ENCODE measurements at regions not wholly inside any gene's neighbourhood (a gene's known extent, or its start where the extent isn't known, plus 50 kb on each side); places are given as distances from the start of the nearest gene placed in this dataset.

GRCh38 chr18:39344487-39344886 lies 1778.9 kb upstream of the CELF4 start:
- Histone ChIP-seq H3K9me3 (ENCODE audit: control insufficient read depth, insufficient read depth, low read length) (no peaks in the 10 kb centered on the region), H3K27me3 (ENCODE audit: control insufficient read depth, insufficient read depth, low read length) (no peaks in the 10 kb centered on the region), H3K27ac (ENCODE audit: low read depth, low read length) (no peak overlapping the region), H3K36me3 (ENCODE audit: control insufficient read depth, insufficient read depth, low read length) (no peaks in the 10 kb centered on the region), H3K4me3 (ENCODE audit: low read depth, low read length) (no peak overlapping the region), H3K4me1 (ENCODE audit: control insufficient read depth, insufficient read depth, low read length) (no peaks in the 10 kb centered on the region)
- DNase-seq (ENCODE audit: low read depth in 4 of 6, low spot score in 6 of 6): no peak
- WGBS (ENCODE audit: insufficient coverage): 90% methylated on average over 2 of the region's 5 CpGs

GRCh38 chr18:39341129-39341528 lies 1775.5 kb upstream of the CELF4 start:
- 80% methylated on average over 1 of the region's 2 CpGs for WGBS (ENCODE audit: insufficient coverage)
- H3K4me1 ChIP-seq (ENCODE audit: control insufficient read depth, insufficient read depth, low read length): no peaks in the 10 kb centered on the region

GRCh38 chr18:39340418-39340817 lies 1774.8 kb upstream of the CELF4 start:
- Histone ChIP-seq H3K4me3 (ENCODE audit: low read depth, low read length) (no peak overlapping the region), H3K27ac (ENCODE audit: low read depth, low read length) (no peak overlapping the region), H3K4me1 (ENCODE audit: control insufficient read depth, insufficient read depth, low read length) (no peaks in the 10 kb centered on the region), H3K27me3 (ENCODE audit: control insufficient read depth, insufficient read depth, low read length) (no peaks in the 10 kb centered on the region), H3K9me3 (ENCODE audit: control insufficient read depth, insufficient read depth, low read length) (no peaks in the 10 kb centered on the region), H3K36me3 (ENCODE audit: control insufficient read depth, insufficient read depth, low read length) (no peaks in the 10 kb centered on the region)
- no CpG with 5 or more reads among the region's 1 CpG for WGBS (ENCODE audit: insufficient coverage)
- no peak for DNase-seq (ENCODE audit: low read depth in 4 of 6, low spot score in 6 of 6)

More at GRCh38 chr18:39341129-39341528, 1775.5 kb upstream of the CELF4 start:
- Histone ChIP-seq H3K36me3 (ENCODE audit: control insufficient read depth, insufficient read depth, low read length) (no peaks in the 10 kb centered on the region), H3K27me3 (ENCODE audit: control insufficient read depth, insufficient read depth, low read length) (no peaks in the 10 kb centered on the region), H3K4me3 (ENCODE audit: low read depth, low read length) (no peak overlapping the region), H3K27ac (ENCODE audit: low read depth, low read length) (no peak overlapping the region), H3K9me3 (ENCODE audit: control insufficient read depth, insufficient read depth, low read length) (no peaks in the 10 kb centered on the region)
- peak in 1 of 6 donors; percentile 83 for DNase-seq (ENCODE audit: low read depth in 4 of 6, low spot score in 6 of 6)

- H3K27ac ChIP-seq (ENCODE audit: low read depth, low read length): no peak overlapping the region
- no peaks in the 10 kb centered on the region for H3K36me3 ChIP-seq (ENCODE audit: control insufficient read depth, insufficient read depth, low read length)
- DNase-seq (ENCODE audit: low read depth in 4 of 6, low spot score in 6 of 6): peak in 1 of 6 donors; percentile 21
- H3K4me1 ChIP-seq (ENCODE audit: control insufficient read depth, insufficient read depth, low read length): no peaks in the 10 kb centered on the region
- H3K9me3 ChIP-seq (ENCODE audit: control insufficient read depth, insufficient read depth, low read length): no peaks in the 10 kb centered on the region
- no peak overlapping the region for H3K4me3 ChIP-seq (ENCODE audit: low read depth, low read length)
- no peaks in the 10 kb centered on the region for H3K27me3 ChIP-seq (ENCODE audit: control insufficient read depth, insufficient read depth, low read length)
Observed at GRCh38 chr18:39329496-39330275, 1764.1 kb upstream of the CELF4 start.

- DNase-seq (ENCODE audit: low read depth in 4 of 6, low spot score in 6 of 6): no peak
- WGBS (ENCODE audit: insufficient coverage): no CpG with 5 or more reads among the region's 2 CpGs
- H3K27ac ChIP-seq (ENCODE audit: low read depth, low read length): no peak overlapping the region
Observed at GRCh38 chr18:39326772-39327171, 1761.2 kb upstream of the CELF4 start.

GRCh38 chr18:39325973-39326372 lies 1760.4 kb upstream of the CELF4 start:
- Histone ChIP-seq H3K4me1 (ENCODE audit: control insufficient read depth, insufficient read depth, low read length) (no peaks in the 10 kb centered on the region), H3K9me3 (ENCODE audit: control insufficient read depth, insufficient read depth, low read length) (no peaks in the 10 kb centered on the region), H3K27ac (ENCODE audit: low read depth, low read length) (no peak overlapping the region), H3K36me3 (ENCODE audit: control insufficient read depth, insufficient read depth, low read length) (no peaks in the 10 kb centered on the region), H3K27me3 (ENCODE audit: control insufficient read depth, insufficient read depth, low read length) (no peaks in the 10 kb centered on the region), H3K4me3 (ENCODE audit: low read depth, low read length) (no peak overlapping the region)
- no peak for DNase-seq (ENCODE audit: low read depth in 4 of 6, low spot score in 6 of 6)
- 100% methylated on average over 1 of the region's 1 CpG for WGBS (ENCODE audit: insufficient coverage)

More at GRCh38 chr18:39326772-39327171, 1761.2 kb upstream of the CELF4 start:
- Histone ChIP-seq H3K36me3 (ENCODE audit: control insufficient read depth, insufficient read depth, low read length) (no peaks in the 10 kb centered on the region), H3K4me1 (ENCODE audit: control insufficient read depth, insufficient read depth, low read length) (no peaks in the 10 kb centered on the region), H3K4me3 (ENCODE audit: low read depth, low read length) (no peak overlapping the region), H3K9me3 (ENCODE audit: control insufficient read depth, insufficient read depth, low read length) (no peaks in the 10 kb centered on the region), H3K27me3 (ENCODE audit: control insufficient read depth, insufficient read depth, low read length) (no peaks in the 10 kb centered on the region)

- no peak for DNase-seq (ENCODE audit: low read depth in 4 of 6, low spot score in 6 of 6)
Observed at GRCh38 chr18:39319141-39319540, 1753.5 kb upstream of the CELF4 start.

GRCh38 chr18:39318462-39318861 lies 1752.9 kb upstream of the CELF4 start:
- WGBS (ENCODE audit: insufficient coverage): 83% methylated on average over 1 of the region's 2 CpGs
- no peak for DNase-seq (ENCODE audit: low read depth in 4 of 6, low spot score in 6 of 6)

More at GRCh38 chr18:39319141-39319540, 1753.5 kb upstream of the CELF4 start:
- Histone ChIP-seq H3K9me3 (ENCODE audit: control insufficient read depth, insufficient read depth, low read length) (no peaks in the 10 kb centered on the region), H3K27me3 (ENCODE audit: control insufficient read depth, insufficient read depth, low read length) (no peaks in the 10 kb centered on the region), H3K4me1 (ENCODE audit: control insufficient read depth, insufficient read depth, low read length) (no peaks in the 10 kb centered on the region), H3K4me3 (ENCODE audit: low read depth, low read length) (no peak overlapping the region), H3K36me3 (ENCODE audit: control insufficient read depth, insufficient read depth, low read length) (no peaks in the 10 kb centered on the region), H3K27ac (ENCODE audit: low read depth, low read length) (no peak overlapping the region)

GRCh38 chr18:39318008-39318407 lies 1752.4 kb upstream of the CELF4 start:
- Histone ChIP-seq H3K27me3 (ENCODE audit: control insufficient read depth, insufficient read depth, low read length) (no peaks in the 10 kb centered on the region), H3K9me3 (ENCODE audit: control insufficient read depth, insufficient read depth, low read length) (no peaks in the 10 kb centered on the region), H3K4me3 (ENCODE audit: low read depth, low read length) (no peak overlapping the region), H3K36me3 (ENCODE audit: control insufficient read depth, insufficient read depth, low read length) (no peaks in the 10 kb centered on the region), H3K4me1 (ENCODE audit: control insufficient read depth, insufficient read depth, low read length) (no peaks in the 10 kb centered on the region), H3K27ac (ENCODE audit: low read depth, low read length) (no peak overlapping the region)
- no peak for DNase-seq (ENCODE audit: low read depth in 4 of 6, low spot score in 6 of 6)
- WGBS (ENCODE audit: insufficient coverage): 100% methylated on average over 2 of the region's 3 CpGs

More at GRCh38 chr18:39318462-39318861, 1752.9 kb upstream of the CELF4 start:
- Histone ChIP-seq H3K27me3 (ENCODE audit: control insufficient read depth, insufficient read depth, low read length) (no peaks in the 10 kb centered on the region), H3K27ac (ENCODE audit: low read depth, low read length) (no peak overlapping the region), H3K36me3 (ENCODE audit: control insufficient read depth, insufficient read depth, low read length) (no peaks in the 10 kb centered on the region), H3K9me3 (ENCODE audit: control insufficient read depth, insufficient read depth, low read length) (no peaks in the 10 kb centered on the region), H3K4me3 (ENCODE audit: low read depth, low read length) (no peak overlapping the region), H3K4me1 (ENCODE audit: control insufficient read depth, insufficient read depth, low read length) (no peaks in the 10 kb centered on the region)

- Histone ChIP-seq H3K4me3 (ENCODE audit: low read depth, low read length) (no peak overlapping the region), H3K36me3 (ENCODE audit: control insufficient read depth, insufficient read depth, low read length) (no peaks in the 10 kb centered on the region), H3K9me3 (ENCODE audit: control insufficient read depth, insufficient read depth, low read length) (no peaks in the 10 kb centered on the region), H3K4me1 (ENCODE audit: control insufficient read depth, insufficient read depth, low read length) (no peaks in the 10 kb centered on the region), H3K27ac (ENCODE audit: low read depth, low read length) (no peak overlapping the region), H3K27me3 (ENCODE audit: control insufficient read depth, insufficient read depth, low read length) (no peaks in the 10 kb centered on the region)
- no peak for DNase-seq (ENCODE audit: low read depth in 4 of 6, low spot score in 6 of 6)
- 89% methylated on average over 2 of the region's 2 CpGs for WGBS (ENCODE audit: insufficient coverage)
Observed at GRCh38 chr18:39314595-39314994, 1749.0 kb upstream of the CELF4 start.
